ENCODE measurements at regions not wholly inside any gene's neighbourhood (a gene's known extent, or its start where the extent isn't known, plus 50 kb on each side); places are given as distances from the start of the nearest gene placed in this dataset.

DNA sequence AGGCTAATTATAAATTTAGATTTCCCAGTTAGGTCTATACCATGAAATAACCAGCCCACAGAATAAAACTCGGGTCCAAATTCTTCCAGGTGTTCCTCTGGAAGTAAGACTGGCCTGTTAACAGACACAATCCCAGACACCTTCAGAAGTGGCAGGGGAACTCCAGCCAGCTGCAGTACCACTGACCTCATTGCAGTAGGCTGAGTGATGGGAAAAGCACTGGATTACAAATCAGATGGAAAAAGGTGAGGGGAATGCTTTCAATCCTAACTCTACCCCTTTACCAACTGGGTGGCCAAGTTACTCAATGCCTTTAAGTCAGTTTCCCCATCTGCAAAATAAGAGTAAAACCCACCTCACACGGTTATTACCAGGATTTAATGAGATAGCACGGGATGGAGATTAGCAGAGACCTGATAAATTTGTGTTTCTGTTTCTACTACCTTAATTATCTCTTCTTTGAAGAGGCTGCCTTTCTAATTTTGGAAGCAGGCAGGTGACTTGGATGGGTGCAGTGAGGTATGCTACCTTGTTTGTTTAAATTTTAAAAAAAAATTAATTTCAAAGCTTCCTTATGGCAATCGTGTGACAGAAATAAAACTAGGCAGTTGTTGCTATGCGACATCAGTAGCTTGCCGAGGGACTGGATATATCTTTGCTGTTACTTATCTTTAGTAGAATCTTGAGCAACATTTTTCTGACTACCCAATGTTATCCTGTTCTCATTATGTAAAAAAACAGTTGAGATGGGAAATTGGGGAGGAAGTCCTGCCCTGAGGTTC is 167.3 kb upstream of the GRIN2B start:
- H2AFZ ChIP-seq (ENCODE audit: low read length), result no peak overlapping the region
- no TSS peak for BruUV-seq (replicated peaks)
- intact Hi-C loops (cut with micrococcal nuclease), result no loop called here
- CTCF ChIA-PET, result no interaction called here
- ATAC-seq (no peak), DNase-seq (no peak)
- no peaks in the 10 kb centered on the region for H3K9me3 ChIP-seq (ENCODE audit: low read length)
- H3K36me3 ChIP-seq (ENCODE audit: low read depth, low read length), result no peaks in the 10 kb centered on the region
- no peaks in the 10 kb centered on the region for H3K79me2 ChIP-seq (ENCODE audit: low read length)
- TF ChIP-seq, protein P1, sequence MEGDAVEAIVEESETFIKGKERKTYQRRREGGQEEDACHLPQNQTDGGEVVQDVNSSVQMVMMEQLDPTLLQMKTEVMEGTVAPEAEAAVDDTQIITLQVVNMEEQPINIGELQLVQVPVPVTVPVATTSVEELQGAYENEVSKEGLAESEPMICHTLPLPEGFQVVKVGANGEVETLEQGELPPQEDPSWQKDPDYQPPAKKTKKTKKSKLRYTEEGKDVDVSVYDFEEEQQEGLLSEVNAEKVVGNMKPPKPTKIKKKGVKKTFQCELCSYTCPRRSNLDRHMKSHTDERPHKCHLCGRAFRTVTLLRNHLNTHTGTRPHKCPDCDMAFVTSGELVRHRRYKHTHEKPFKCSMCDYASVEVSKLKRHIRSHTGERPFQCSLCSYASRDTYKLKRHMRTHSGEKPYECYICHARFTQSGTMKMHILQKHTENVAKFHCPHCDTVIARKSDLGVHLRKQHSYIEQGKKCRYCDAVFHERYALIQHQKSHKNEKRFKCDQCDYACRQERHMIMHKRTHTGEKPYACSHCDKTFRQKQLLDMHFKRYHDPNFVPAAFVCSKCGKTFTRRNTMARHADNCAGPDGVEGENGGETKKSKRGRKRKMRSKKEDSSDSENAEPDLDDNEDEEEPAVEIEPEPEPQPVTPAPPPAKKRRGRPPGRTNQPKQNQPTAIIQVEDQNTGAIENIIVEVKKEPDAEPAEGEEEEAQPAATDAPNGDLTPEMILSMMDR (conservative IDR thresholded peaks at IDR 0.05; ENCODE audit: low read depth, low read length), result no peak
- TF ChIP-seq EZH2phosphoT487 (IDR thresholded peaks at IDR 0.05; ENCODE audit: borderline replicate concordance, low read length), result no peak
- TF ChIP-seq EZH2 (IDR thresholded peaks at IDR 0.05; ENCODE audit: low read length, unreplicated experiment), result no peak
- H3K27ac ChIP-seq (ENCODE audit: low read length), result no peak overlapping the region
- no peaks in the 10 kb centered on the region for H3F3A ChIP-seq (ENCODE audit: low read length, unreplicated experiment)
- no peak overlapping the region for H3K4me3 ChIP-seq (ENCODE audit: low read length)
- H3K27me3 ChIP-seq (ENCODE audit: low read length), result peaks cover 27% of the 10 kb centered on the region; the same call in 1 of the 2 replicates
- H3K4me1 ChIP-seq (ENCODE audit: insufficient read depth, low read length), result no peaks in the 10 kb centered on the region
- H3K9me2 ChIP-seq (replicated peaks; ENCODE audit: low read length), result no peaks in the 10 kb centered on the region
- no peak overlapping the region for H3K9ac ChIP-seq (ENCODE audit: low read length)
- no peak overlapping the region for H3K4me2 ChIP-seq (ENCODE audit: low read length)
- POLR2A ChIA-PET (ENCODE audit: unreplicated experiment), result no interaction called here
- H4K20me1 ChIP-seq (ENCODE audit: low read length), result no peaks in the 10 kb centered on the region

DNA sequence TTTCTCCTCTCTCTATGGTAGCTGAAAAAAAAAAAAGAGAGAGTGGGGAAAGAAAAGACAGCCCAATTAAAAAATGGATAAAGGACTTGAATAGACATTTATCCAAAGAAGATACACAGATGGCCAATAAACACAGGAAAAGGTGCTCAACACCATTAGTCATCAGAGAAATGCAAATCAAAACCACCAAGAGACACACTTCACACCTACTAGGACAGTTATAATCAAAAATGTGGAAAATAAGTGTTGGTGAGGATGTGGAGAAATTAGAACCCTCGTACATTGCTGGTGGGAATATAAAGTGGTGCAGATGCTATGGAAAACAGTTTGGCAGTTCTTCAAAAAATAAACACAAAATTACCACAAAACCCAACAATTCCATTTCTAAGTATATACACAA is 172.4 kb upstream of the GRIN2B start:
- no peaks in the 10 kb centered on the region for H3K36me3 ChIP-seq (ENCODE audit: low read depth, low read length)
- no peaks in the 10 kb centered on the region for H3K4me1 ChIP-seq (ENCODE audit: insufficient read depth, low read length)
- no peak overlapping the region for H3K4me2 ChIP-seq (ENCODE audit: low read length)
- ChIA-PET POLR2A (ENCODE audit: unreplicated experiment) (no interaction called here), CTCF (no interaction called here)
- no peaks in the 10 kb centered on the region for H3K9me2 ChIP-seq (replicated peaks; ENCODE audit: low read length)
- no peaks in the 10 kb centered on the region for H3K79me2 ChIP-seq (ENCODE audit: low read length)
- no peak overlapping the region for H3K4me3 ChIP-seq (ENCODE audit: low read length)
- H4K20me1 ChIP-seq (ENCODE audit: low read length), result no peaks in the 10 kb centered on the region
- no peak overlapping the region for H3K27ac ChIP-seq (ENCODE audit: low read length)
- H3K9ac ChIP-seq (ENCODE audit: low read length), result no peak overlapping the region
- intact Hi-C loops (cut with micrococcal nuclease), result no loop called here
- no peaks in the 10 kb centered on the region for H3K9me3 ChIP-seq (ENCODE audit: low read length)
- TF ChIP-seq, protein P1 (conservative IDR thresholded peaks at IDR 0.05; ENCODE audit: low read depth, low read length), result no peak
- TF ChIP-seq EZH2phosphoT487 (IDR thresholded peaks at IDR 0.05; ENCODE audit: borderline replicate concordance, low read length) (no peak), EZH2 (IDR thresholded peaks at IDR 0.05; ENCODE audit: low read length, unreplicated experiment) (no peak)
- H3K27me3 ChIP-seq (ENCODE audit: low read length), result peaks cover 25% of the 10 kb centered on the region; the same call in 1 of the 2 replicates
- ATAC-seq (no peak), DNase-seq (no peak)
- H2AFZ ChIP-seq (ENCODE audit: low read length), result no peak overlapping the region
- no peaks in the 10 kb centered on the region for H3F3A ChIP-seq (ENCODE audit: low read length, unreplicated experiment)
- BruUV-seq (replicated peaks), result no TSS peak

DNA sequence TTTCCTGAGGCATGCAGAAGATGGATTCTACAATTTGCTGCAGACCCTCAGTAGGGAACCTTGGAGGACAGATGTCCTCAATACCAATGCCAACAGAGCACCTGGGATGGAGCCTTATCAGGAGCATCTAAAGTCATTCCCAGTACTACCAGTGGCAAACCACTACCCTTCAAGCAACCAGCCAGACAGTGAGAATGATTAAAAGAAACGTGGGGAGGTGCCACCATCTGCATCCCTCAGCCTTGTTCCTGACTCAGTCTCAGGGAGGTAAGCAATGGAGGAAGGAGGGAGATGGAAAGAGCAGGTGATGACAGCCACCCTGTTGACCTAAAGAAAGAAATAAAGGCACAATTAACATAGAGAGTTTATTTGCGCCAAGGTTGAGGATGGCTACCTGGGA is 175.2 kb upstream of the GRIN2B start:
- Histone ChIP-seq H3K9ac (ENCODE audit: low read length) (no peak overlapping the region), H3K79me2 (ENCODE audit: low read length) (no peaks in the 10 kb centered on the region), H4K20me1 (ENCODE audit: low read length) (no peaks in the 10 kb centered on the region), H3K27me3 (ENCODE audit: low read length) (peaks cover 30% of the 10 kb centered on the region; the same call in 1 of the 2 replicates), H3K27ac (ENCODE audit: low read length) (no peak overlapping the region), H3K36me3 (ENCODE audit: low read depth, low read length) (no peaks in the 10 kb centered on the region), H3K9me2 (replicated peaks; ENCODE audit: low read length) (no peaks in the 10 kb centered on the region), H3K9me3 (ENCODE audit: low read length) (no peaks in the 10 kb centered on the region), H3K4me1 (ENCODE audit: insufficient read depth, low read length) (no peaks in the 10 kb centered on the region), H3K4me3 (ENCODE audit: low read length) (no peak overlapping the region), H2AFZ (ENCODE audit: low read length) (no peak overlapping the region), H3K4me2 (ENCODE audit: low read length) (no peak overlapping the region), H3F3A (ENCODE audit: low read length, unreplicated experiment) (no peaks in the 10 kb centered on the region)
- DNase-seq, result no peak
- ATAC-seq, result no peak
- ChIA-PET POLR2A (ENCODE audit: unreplicated experiment) (no interaction called here), CTCF (no interaction called here)
- TF ChIP-seq, protein P1 (conservative IDR thresholded peaks at IDR 0.05; ENCODE audit: low read depth, low read length), result no peak
- TF ChIP-seq EZH2 (IDR thresholded peaks at IDR 0.05; ENCODE audit: low read length, unreplicated experiment), result no peak
- intact Hi-C loops (cut with micrococcal nuclease), result no loop called here
- BruUV-seq (replicated peaks), result no TSS peak
